Activated CD4-positive, alpha-beta T cell treated with anti-CD3 and anti-CD28 coated beads for 1 hour (primary cell): ENCODE measurements at regions not wholly inside any gene's neighbourhood (a gene's known extent, or its start where the extent isn't known, plus 50 kb on each side); places are given as distances from the start of the nearest gene placed in this dataset.

Experiments
- DNase-seq: peaks from one replicate; pipeline ENCODE4 v3.0.0-alpha.2; 2020

- no peak for DNase-seq
Observed at GRCh38 chr18:8945514-8945913, 157.0 kb upstream of the NDUFV2 start.

- no peak for DNase-seq
Observed at GRCh38 chr18:8946066-8946838, 156.2 kb upstream of the NDUFV2 start.

DNA sequence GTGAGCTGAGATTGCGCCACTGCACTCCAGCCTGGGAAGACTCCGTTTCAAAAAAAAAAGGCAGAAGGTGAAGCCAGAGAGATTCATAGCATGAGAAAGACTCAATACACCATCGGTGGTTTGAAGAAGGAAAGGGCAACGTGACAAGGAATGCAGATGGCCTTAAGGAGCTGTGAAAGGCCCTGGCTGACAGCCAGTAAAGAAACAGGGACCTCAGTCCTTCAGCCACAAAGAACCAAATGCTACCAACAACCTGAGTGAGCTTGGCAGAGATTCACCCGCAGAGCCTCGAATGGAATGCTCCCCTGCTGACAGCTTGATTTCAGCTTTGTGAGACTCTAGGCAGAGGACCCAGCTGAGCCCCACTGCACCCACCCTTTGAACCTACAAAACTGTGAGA is 154.9 kb upstream of the NDUFV2 start:
- DNase-seq: no peak

DNA sequence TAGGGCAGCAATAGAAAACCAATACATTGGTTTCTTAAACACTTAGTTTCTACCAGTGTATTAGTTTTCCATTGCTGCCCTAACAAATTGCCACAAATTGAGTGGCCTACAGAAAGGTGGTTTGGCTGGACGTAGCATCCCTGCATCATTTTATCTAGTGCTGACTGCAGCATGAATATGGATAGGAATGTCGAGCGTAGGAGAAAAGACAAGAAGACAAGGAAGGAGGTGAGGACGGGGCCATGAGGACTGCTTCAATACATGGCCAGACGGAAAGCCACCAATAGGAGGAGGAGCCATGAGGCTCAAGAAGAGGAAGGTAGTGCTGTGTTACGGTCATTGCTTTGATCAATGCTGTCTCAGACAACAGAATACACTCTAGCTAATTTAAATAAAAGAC is 154.5 kb upstream of the NDUFV2 start:
- no peak for DNase-seq

DNA sequence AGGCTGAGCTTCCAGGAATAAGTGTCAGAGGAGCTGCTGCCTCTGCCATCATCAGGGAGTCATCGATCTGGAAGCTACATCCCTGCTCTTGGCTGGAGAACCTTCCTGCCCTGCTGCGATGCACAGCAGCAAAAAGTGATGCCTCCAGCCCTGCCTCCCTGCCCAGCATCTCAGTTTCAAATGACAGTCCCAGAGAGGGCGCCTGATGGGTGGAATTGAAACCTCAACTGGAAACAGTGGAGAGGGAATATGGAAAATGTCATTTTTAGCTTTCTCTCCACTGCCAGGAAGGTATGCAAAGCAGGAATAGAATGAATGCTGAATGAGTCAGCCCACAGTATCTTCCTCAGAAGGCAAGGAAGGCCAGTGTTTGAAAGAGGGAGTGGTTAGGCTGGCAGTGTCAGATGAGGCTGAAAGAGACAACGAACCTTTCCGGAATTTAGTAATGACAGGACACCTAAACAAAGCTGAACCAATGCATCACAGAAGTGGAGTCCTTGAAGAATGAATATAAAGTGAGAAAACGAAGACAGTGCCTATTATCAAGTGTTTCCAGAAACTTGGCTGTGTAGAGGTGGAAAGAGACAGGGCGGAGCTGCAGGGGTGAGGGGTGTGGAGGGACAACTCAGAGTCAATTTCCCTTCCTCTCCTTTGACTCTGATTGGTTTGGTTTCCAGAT is 153.9 kb upstream of the NDUFV2 start:
- no peak for DNase-seq

DNA sequence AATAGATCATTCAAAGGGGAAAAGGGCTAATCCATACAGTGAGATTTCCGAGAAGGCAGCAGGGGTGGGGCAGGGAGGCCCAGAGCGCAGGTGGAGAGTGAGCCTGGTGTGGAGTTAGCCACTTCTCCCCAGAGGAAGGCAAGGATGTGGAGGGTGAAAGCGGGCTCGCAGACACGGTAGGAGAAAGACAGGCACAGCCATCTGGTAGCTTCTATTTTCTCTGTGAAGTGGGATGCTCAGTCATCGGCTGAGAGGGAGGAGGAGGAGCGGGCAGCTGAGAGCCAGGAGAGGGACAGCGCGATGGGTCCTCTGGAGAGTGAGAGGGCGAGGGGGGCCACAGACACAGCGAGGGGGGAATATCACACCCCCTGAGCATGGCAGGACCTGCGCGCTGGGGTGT is 153.3 kb upstream of the NDUFV2 start:
- DNase-seq: no peak

GRCh38 chr18:8951491-8951890 is 151.0 kb upstream of the NDUFV2 start:
- no peak for DNase-seq

- no peak for DNase-seq
Observed at GRCh38 chr18:8952174-8952573, 150.3 kb upstream of the NDUFV2 start.

DNA sequence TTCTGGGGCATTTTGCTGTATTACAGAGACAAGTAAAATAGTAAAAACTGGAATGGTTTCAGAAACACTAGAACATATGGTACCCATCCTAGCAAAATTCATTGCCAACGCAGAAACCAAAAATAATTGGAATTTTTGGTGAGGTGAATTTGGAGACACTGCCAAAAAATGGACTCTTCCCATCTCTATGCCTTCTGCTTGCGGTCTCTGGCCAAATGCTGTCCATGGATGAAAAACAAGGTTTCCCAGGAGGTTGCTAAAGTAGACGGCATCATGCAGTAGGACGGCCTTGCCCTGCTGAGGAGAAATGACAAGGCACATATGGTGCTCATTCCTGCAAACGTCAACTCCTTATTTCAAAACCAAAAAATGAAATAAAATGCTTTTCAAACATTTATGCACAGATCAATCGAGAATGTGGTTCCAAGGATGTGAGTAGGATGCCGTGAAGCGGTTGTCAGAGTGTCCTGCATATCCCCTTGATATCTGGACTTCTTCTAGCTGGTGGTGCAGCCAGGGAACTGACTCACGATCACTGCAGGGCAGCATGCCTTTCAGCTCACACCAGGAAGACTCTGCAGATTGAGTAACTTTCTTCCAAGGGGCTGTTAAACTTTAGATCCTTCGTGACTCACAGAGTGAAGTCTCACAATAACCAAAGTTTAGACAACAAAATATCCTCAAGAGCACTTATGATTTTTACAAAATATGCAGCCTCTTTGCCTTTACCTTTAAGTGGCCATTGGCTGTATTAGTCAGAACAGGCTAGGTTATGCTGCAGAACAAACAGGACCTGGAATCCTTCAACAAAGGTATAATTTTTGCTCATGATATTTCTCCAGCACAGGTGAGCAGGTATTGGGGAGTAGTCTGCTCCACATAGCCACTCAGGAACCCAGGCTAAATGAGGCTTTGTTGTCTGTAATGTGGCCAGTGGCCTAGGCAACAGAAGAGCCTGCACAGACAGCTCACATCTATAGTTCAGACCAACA is 149.4 kb upstream of the NDUFV2 start:
- no peak for DNase-seq

GRCh38 chr18:8957731-8958130 is 144.8 kb upstream of the NDUFV2 start:
- DNase-seq: no peak

DNA sequence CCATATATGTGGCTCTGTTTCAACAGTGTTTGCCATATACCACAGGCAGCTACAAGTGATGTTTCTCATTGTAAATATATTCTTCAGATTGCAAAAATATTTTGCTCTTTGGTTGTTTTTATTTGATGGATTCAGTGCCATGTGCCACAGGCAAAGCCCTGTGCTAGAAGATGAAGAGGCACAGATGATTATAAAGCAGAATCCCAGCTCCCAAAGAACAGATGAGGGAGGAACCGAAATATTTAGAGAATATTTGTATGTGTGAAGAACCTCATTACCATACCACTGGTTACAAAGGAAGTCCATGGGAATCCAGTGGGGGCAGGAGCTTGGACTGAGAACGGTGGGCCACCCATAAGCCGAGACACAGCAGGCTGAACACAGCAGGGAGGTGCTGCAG is 143.8 kb upstream of the NDUFV2 start:
- no peak for DNase-seq

GRCh38 chr18:8959551-8960135 is 142.9 kb upstream of the NDUFV2 start:
- no peak for DNase-seq

DNA sequence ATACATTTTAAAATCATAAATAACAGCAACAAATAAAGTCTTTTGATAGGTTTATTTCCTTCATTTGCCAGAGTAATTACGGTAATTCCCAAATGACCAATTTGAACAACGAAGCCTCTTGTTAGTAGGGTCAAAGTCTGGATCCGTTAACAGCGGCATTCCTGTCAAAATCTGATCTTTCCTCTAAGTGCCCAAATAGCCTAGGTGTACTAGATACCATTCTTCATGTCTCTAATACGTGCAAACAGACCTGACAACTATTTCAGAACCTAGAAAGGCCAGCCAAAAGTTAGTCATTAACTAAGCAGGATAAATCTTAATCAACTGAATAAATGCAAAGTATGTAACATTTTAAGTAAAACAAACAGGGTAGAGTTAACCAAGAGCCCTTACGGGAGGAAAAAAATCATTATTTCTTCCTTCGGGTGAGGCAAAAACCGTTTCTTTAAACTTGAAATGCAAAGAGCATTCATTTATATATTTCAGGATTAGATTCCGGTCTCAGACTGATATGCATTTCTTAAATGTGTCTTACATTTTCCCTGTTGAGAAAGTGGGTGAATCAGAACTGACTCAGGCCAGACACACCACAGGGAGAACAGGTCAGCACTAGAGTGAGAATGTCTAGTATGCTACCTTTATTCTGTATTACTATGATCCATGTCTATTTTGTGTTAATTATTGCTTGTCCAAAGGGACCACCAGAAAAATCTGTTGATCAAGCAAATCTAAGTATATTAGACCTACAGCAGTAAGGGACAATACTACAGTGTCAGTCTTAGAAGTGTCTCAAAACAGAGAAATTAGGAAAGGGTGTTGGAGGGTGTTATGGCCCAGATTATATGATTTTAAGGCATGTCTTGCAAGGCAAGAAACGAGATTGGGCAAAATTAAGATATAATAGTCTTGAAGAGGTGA is 141.5 kb upstream of the NDUFV2 start:
- DNase-seq: no peak

DNA sequence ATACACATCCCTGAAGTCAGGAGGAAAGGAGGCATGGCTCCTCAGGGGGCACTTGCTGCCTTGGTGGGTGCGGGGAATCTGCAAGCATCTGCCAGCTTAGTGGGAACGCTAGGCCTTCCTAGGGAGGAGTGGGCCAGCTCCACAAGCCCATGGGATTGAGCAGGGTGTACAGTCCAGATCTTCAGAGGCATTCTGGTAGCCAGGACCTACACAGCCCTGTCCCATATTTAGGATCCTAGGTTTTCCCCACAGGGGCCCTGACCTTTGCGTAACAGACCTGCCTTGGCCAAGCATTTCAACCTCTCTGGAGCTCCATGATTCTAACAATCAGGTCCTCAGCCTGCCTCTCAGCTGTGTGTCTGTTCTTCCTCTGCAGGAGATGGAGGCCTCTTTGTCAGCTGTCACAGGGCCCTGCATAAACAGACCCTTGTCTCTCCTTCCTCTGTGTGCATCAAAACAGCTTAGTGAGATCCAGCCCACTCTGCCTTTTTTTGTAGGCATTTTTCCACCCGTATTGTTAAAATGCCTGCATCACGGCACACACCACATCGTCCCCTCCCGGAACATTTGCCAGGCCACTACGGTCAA is 140.2 kb upstream of the NDUFV2 start:
- no peak for DNase-seq

- DNase-seq: no peak
Observed at GRCh38 chr18:8962855-8963635, 139.5 kb upstream of the NDUFV2 start.

DNA sequence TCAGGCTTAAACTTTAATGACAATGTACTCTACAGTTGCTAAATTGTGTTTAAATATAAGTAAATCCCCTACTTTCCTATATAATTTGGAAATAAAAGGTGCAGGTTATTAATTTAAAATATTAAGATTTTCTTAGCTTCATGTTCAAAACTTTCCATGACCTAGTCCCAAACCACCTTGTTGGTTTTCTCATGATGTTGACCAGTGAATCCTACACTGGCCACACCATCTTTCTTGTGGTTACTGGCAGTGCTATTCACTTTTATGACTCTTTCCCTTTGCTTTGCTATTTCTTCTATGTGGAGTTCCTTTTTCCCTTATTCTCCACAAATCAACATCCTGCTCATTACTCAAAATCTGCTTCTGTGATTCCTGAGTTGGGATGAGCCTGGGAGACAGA is 138.6 kb upstream of the NDUFV2 start:
- no peak for DNase-seq

DNA sequence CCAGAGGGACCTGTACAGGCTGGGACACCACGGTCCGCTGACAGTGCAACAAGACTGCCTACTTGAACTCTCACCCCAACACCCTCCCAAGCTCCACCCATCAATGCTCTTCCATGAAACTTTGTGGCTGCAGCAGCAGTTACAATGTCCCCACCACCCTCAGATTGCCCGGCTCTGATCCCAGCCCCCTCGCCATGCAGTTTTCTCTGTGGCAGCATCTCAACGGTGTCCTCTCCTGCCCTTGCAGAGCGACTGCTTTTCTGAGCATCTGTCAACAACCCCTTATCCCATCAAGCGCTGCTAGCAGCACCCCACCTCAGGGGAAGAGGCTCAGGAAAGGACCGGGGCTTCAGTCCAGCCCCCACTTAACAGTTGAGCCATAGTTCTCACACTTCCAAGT is 137.1 kb upstream of the NDUFV2 start:
- no peak for DNase-seq

DNA sequence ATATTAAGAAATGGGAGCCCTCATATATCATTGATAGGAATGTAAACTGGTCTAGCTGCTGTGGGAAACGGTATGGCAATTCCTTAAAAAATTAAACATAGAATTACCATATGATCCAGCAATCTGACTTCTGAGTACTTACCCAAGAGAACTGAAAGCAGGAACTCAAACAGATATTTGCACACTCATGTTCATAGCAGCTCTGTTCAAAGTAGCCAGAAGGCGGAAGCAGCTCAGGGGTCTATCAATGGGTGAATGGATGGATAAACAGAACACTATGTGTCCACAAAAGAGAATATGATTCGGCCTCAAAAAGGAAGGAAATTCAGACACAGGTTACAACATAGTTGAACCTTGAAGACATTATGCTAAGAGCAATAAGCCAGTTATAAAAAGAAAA is 135.7 kb upstream of the NDUFV2 start:
- no peak for DNase-seq

DNA sequence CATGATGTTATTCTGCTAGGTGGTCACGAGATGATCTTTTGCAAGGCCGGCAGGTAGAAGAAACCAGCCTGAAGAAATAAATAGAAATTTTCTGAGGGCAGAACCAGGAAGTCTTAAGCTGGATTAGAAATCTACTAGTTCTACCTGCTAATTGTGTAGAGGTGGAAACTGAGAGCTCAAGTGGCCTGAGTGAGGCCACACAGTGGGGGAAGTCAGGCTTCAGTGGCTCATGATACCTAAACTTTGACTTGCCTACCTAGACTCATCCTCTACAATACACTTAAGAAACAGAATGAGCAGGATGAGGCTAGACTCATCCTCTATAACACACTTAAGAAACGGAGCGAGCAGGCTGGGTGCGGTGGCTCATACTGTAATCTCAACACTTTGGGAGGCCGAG is 134.9 kb upstream of the NDUFV2 start:
- no peak for DNase-seq

DNA sequence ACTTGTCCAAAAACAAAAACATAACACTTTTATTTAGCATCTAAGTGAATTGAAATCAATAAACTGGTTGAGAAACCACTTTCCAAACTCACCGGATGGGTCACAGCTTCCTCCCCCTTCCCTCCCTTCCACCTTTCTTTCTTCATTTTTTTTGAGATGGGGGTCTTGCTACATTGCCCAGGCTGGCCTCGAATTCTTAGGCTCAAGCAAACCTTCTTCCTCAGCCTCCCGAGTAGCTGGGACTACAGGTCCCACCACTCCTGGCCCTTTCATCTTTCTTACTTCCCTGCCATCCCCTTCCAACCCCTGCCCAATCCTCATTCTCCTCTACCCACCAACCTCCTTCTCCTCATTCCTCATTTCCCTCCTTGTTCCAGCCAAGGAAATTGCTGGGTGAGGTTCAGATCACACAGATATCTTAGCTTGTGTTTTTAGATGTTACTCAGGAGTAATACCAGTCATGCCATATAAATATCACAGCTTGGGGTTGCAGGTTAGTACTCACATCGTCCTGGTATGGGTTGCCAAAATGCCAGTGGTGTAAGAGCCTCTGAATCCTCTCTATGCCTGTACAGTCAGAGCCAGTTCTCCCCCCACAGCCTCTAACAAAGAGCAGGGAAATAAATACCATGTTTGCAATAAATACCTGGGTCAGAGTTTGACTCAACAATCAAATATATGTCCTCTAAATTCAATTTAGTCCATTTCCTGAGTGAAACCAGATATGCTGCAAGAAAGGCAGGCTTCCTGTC is 132.7 kb upstream of the NDUFV2 start:
- DNase-seq: no peak
